ENCODE measurements at regions not wholly inside any gene's neighbourhood (a gene's known extent, or its start where the extent isn't known, plus 50 kb on each side); places are given as distances from the start of the nearest gene placed in this dataset.

DNA sequence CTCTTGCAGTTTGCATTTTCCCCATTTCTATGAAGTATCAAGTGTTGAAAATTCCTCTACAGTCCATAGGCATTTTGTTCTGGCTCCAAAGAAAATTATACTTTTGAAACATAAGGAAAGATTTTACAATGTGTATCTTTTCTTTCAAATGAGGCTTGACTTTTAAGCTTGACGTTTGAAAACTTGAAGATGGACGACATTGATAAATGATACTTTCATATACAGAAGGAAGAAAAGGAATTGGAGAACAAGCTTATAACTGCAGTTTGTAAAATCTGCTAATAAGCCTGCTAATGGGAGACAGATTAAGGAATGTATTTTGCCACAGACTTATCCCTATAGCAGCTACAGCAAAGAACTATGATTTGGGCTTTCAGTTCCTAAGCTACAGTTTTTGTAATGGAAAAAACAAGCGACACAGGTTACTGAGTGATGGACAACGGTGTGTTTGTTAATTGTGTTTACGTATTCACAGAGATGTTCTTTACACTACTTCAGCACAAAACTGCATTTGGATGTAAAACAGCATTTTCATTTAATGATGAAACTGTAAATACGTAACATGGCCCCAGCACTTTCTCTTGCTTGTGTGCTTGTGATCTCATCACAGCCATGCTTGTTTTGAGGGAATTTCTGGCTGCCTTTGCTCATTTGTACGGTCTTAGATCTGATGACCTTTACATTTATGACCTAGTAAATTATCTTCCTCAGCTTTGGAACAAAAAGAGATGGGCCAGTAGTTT, 83.2 kb upstream of the FAT1 start:
- no peak for DNase-seq
- Histone ChIP-seq H3K27me3 (ENCODE audit: control insufficient read depth in 2 of 2, insufficient read depth in 2 of 2, low read length in 2 of 2) (no peaks in the 10 kb centered on the region), H3K27ac (ENCODE audit: low read depth in 1 of 2, low read length in 2 of 2) (no peak overlapping the region), H3K4me2 (replicated peaks; ENCODE audit: extremely low read depth, low read length, poor library complexity, severe bottlenecking) (no peak overlapping the region), H3K4me1 (ENCODE audit: control insufficient read depth in 1 of 2, insufficient read depth in 2 of 2, low read length in 2 of 2) (no peaks in the 10 kb centered on the region), H3K9ac (ENCODE audit: insufficient read depth, low read length, poor library complexity, severe bottlenecking) (no peak overlapping the region), H2AFZ (ENCODE audit: insufficient read depth, low read depth, low read length, poor library complexity, severe bottlenecking) (no peak overlapping the region), H3K36me3 (replicated peaks in 1 of 2; ENCODE audit: control insufficient read depth in 1 of 2, insufficient read depth in 2 of 2, low read length in 2 of 2) (no peaks in the 10 kb centered on the region), H3K79me2 (ENCODE audit: insufficient read depth, low read length) (no peaks in the 10 kb centered on the region), H4K20me1 (ENCODE audit: insufficient read depth, low read length) (no peaks in the 10 kb centered on the region), H3K4me3 (replicated peaks in 1 of 3; ENCODE audit: low read depth in 2 of 3, low read length in 3 of 3) (no peak overlapping the region), H3K9me3 (replicated peaks in 1 of 2; ENCODE audit: control insufficient read depth in 1 of 2, insufficient read depth in 1 of 2, low read length in 2 of 2) (peaks cover 3 to 5% of the 10 kb centered on the region in 2 donors)
- Mint-ChIP-seq H3K27ac (no peak overlapping the region), H3K4me1 (no peaks in the 10 kb centered on the region), H3K36me3 (no peaks in the 10 kb centered on the region), H3K27me3 (ENCODE audit: low read depth in 3 of 3) (no peaks in the 10 kb centered on the region), H3K4me3 (no peak overlapping the region), H3K9me3 (peaks cover 0 to 8% (median 2%) of the 10 kb centered on the region in 7 donors)
- 100% methylated on average over 1 of the region's 7 CpGs for WGBS (ENCODE audit: insufficient coverage)
- TF ChIP-seq, protein P1, sequence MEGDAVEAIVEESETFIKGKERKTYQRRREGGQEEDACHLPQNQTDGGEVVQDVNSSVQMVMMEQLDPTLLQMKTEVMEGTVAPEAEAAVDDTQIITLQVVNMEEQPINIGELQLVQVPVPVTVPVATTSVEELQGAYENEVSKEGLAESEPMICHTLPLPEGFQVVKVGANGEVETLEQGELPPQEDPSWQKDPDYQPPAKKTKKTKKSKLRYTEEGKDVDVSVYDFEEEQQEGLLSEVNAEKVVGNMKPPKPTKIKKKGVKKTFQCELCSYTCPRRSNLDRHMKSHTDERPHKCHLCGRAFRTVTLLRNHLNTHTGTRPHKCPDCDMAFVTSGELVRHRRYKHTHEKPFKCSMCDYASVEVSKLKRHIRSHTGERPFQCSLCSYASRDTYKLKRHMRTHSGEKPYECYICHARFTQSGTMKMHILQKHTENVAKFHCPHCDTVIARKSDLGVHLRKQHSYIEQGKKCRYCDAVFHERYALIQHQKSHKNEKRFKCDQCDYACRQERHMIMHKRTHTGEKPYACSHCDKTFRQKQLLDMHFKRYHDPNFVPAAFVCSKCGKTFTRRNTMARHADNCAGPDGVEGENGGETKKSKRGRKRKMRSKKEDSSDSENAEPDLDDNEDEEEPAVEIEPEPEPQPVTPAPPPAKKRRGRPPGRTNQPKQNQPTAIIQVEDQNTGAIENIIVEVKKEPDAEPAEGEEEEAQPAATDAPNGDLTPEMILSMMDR (IDR thresholded peaks at IDR 0.05) = no peak
- intact Hi-C loops (cut with micrococcal nuclease) = no loop called here

DNA sequence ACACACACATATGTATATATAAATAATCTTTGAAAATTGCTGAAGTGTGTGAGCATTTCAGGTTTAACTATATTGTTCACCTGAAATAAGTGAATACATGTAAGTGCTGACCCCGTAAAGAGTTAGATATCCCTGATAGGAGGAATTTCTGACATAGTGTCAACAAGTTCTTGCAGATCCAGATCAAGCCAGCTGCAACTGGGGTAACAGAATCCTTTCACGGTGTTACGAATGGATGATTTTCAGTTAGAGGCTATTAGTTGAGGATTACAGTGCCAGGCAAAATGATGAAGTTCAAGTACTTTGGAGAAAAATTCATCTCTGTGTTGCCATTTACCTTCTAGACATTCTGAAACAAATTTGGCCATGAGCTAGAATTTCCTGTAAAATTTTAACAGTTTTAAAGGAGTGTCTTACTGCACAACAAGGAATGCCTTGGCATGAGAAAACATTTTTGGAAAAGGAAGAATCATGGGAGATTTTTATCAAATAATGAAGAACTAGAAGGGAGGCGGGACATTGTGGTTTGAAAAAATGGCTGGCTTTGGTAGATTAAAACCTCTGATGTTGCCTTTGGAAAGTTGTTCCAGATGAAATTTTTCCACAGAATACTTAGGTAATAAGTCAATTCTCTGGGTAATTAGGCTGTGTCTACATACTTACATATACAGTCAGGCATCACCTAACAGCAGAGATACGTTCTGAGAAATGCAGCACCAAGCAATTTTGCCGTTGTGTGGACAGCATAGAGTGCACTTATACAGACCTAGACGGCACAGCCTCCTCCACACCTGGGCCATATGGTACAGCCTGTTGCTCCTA, 84.4 kb upstream of the FAT1 start:
- TF ChIP-seq, protein P1 (IDR thresholded peaks at IDR 0.05) = no peak
- Histone ChIP-seq H3K4me1 (ENCODE audit: control insufficient read depth in 1 of 2, insufficient read depth in 2 of 2, low read length in 2 of 2) (no peaks in the 10 kb centered on the region), H4K20me1 (ENCODE audit: insufficient read depth, low read length) (no peaks in the 10 kb centered on the region), H3K9ac (ENCODE audit: insufficient read depth, low read length, poor library complexity, severe bottlenecking) (no peak overlapping the region), H3K9me3 (replicated peaks in 1 of 2; ENCODE audit: control insufficient read depth in 1 of 2, insufficient read depth in 1 of 2, low read length in 2 of 2) (peaks cover 0 to 5% of the 10 kb centered on the region in 2 donors), H3K79me2 (ENCODE audit: insufficient read depth, low read length) (no peaks in the 10 kb centered on the region), H3K4me3 (replicated peaks in 1 of 3; ENCODE audit: low read depth in 2 of 3, low read length in 3 of 3) (no peak overlapping the region), H3K4me2 (replicated peaks; ENCODE audit: extremely low read depth, low read length, poor library complexity, severe bottlenecking) (no peak overlapping the region), H3K27ac (ENCODE audit: low read depth in 1 of 2, low read length in 2 of 2) (no peak overlapping the region), H3K36me3 (replicated peaks in 1 of 2; ENCODE audit: control insufficient read depth in 1 of 2, insufficient read depth in 2 of 2, low read length in 2 of 2) (no peaks in the 10 kb centered on the region), H3K27me3 (ENCODE audit: control insufficient read depth in 2 of 2, insufficient read depth in 2 of 2, low read length in 2 of 2) (no peaks in the 10 kb centered on the region), H2AFZ (ENCODE audit: insufficient read depth, low read depth, low read length, poor library complexity, severe bottlenecking) (no peak overlapping the region)
- intact Hi-C loops (cut with micrococcal nuclease) = no loop called here
- no peaks in the 10 kb centered on the region for H3K4me1 Mint-ChIP-seq
- no peaks in the 10 kb centered on the region for H3K27me3 Mint-ChIP-seq (ENCODE audit: low read depth in 3 of 3)
- H3K9me3 Mint-ChIP-seq = peaks cover 0 to 7% (median 2%) of the 10 kb centered on the region in 7 donors
- H3K27ac Mint-ChIP-seq = no peak overlapping the region
- WGBS (ENCODE audit: insufficient coverage) = 87% methylated on average over 5 of the region's 7 CpGs
- no peak for DNase-seq
- no peak overlapping the region for H3K4me3 Mint-ChIP-seq
- no peaks in the 10 kb centered on the region for H3K36me3 Mint-ChIP-seq
